Body of pancreas (tissue), 4 donors: ENCODE measurements at regions not wholly inside any gene's neighbourhood (a gene's known extent, or its start where the extent isn't known, plus 50 kb on each side); places are given as distances from the start of the nearest gene placed in this dataset.

Experiments used
- ATAC-seq: fragments of 150-250 bp; one replicate; pipeline ENCODE4 v1.9.1; 2016
- DNase-seq, 4 donors: peaks; one replicate each; pipeline ENCODE4 v3.0.0-alpha.2; 2019
- H3K27ac ChIP-seq, 4 donors: fragments of 200-600 bp; sonication (generic); 1 replicate in 3 of 4; 2 replicates in 1 of 4; pipeline versions ENCODE4 v1.5.1 to v1.6.1; 2016 to 2019; ENCODE audit warnings: mild to moderate bottlenecking in 1 of 4, mixed read lengths in 1 of 4, moderate library complexity in 1 of 4
- H3K27me3 ChIP-seq, 2 donors: fragments of 200-600 bp; sonication (generic); one replicate each; pipeline ENCODE4 v1.6.0; 2016; ENCODE audit warnings: mild to moderate bottlenecking in 1 of 2
- H3K36me3 ChIP-seq, 2 donors: fragments of 200-600 bp; sonication (generic); replicated peaks in 1 of 2; 2 replicates each; pipeline ENCODE4 v1.5.1; 2016; ENCODE audit warnings: low read depth in 2 of 2; ENCODE audit not compliant: insufficient read depth in 1 of 2
- H3K4me1 ChIP-seq: fragments of 200-600 bp; sonication (generic); one replicate; pipeline ENCODE4 v1.6.0; 2016
- H3K4me3 ChIP-seq, 2 donors: fragments of 200-600 bp; sonication (generic); 1 replicate in 1 of 2; 2 replicates in 1 of 2; pipeline ENCODE4 v1.5.1; 2016 to 2019
- H3K9me3 ChIP-seq, 3 donors: fragments of 200-600 bp; sonication (generic); 1 replicate in 2 of 3; 2 replicates in 1 of 3; pipeline ENCODE4 v1.5.1; 2016
- CTCF ChIP-seq, 7 experiments: fragments of 450-650 bp in 4 of 7; fragments of 200-600 bp in 3 of 7; sonication (generic) in 3 of 7; IDR thresholded peaks; one replicate each; pipeline ENCODE4 v1.5.1; 2016 to 2019; ENCODE audit warnings: antibody characterized with exemption in 7 of 7
- POLR2A ChIP-seq, 3 donors: fragments of 450-650 bp; IDR thresholded peaks; one replicate each; pipeline ENCODE4 v1.6.1; 2016; ENCODE audit warnings: antibody characterized with exemption in 3 of 3, mild to moderate bottlenecking in 2 of 3
- WGBS, 2 donors: methylation state at CpG; one replicate each; pipeline ENCODE4 v1.1.5; 2017; 5-methylcytosine and 5-hydroxymethylcytosine counted together
- intact Hi-C: fragments of 100-400 bp; cut with DNase I; formaldehyde crosslinking; loops from one replicate; pipeline ENCODE4 v1.15.1; 2023

- no peak for ATAC-seq
- Histone ChIP-seq H3K4me3 (no peak overlapping the region), H3K36me3 (no peaks in the 10 kb centered on the region), H3K27me3 (no peaks in the 10 kb centered on the region), H3K9me3 (no peaks in the 10 kb centered on the region), H3K4me1 (no peaks in the 10 kb centered on the region), H3K27ac (no peak overlapping the region)
- DNase-seq: no peak
- no peak for TF ChIP-seq POLR2A (IDR thresholded peaks at IDR 0.05)
- TF ChIP-seq CTCF (IDR thresholded peaks at IDR 0.05): no peak
- 63 to 68% methylated on average over 1 of the region's 1 CpG for WGBS, 2 donors
- intact Hi-C loops: no loop called here
Measured at GRCh38 chr4:126144543-126145237, 829.9 kb downstream of the FAT4 start.

- Histone ChIP-seq H3K36me3 (no peaks in the 10 kb centered on the region), H3K9me3 (no peaks in the 10 kb centered on the region), H3K27me3 (no peaks in the 10 kb centered on the region), H3K27ac (no peak overlapping the region), H3K4me1 (no peaks in the 10 kb centered on the region), H3K4me3 (no peak overlapping the region)
- intact Hi-C loops: no loop called here
- TF ChIP-seq CTCF (IDR thresholded peaks at IDR 0.05) (no peak), POLR2A (IDR thresholded peaks at IDR 0.05) (no peak)
- WGBS, 2 donors: 31 to 54% methylated on average over 1 of the region's 1 CpG
- no peak for DNase-seq
- no peak for ATAC-seq
Measured at GRCh38 chr4:126168484-126168883, 853.7 kb downstream of the FAT4 start.

GRCh38 chr4:126172126-126172525 lies 857.4 kb downstream of the FAT4 start:
- intact Hi-C loops: no loop called here
- no peaks in the 10 kb centered on the region for H3K27me3 ChIP-seq
- 50 to 54% methylated on average over 1 of the region's 1 CpG for WGBS, 2 donors
- DNase-seq (no peak), ATAC-seq (no peak)
- no peaks in the 10 kb centered on the region for H3K36me3 ChIP-seq
- H3K4me1 ChIP-seq: no peaks in the 10 kb centered on the region
- H3K9me3 ChIP-seq: no peaks in the 10 kb centered on the region
- H3K27ac ChIP-seq: no peak overlapping the region
- TF ChIP-seq CTCF (IDR thresholded peaks at IDR 0.05) (no peak), POLR2A (IDR thresholded peaks at IDR 0.05) (no peak)
- no peak overlapping the region for H3K4me3 ChIP-seq

GRCh38 chr4:126174627-126175026 lies 859.9 kb downstream of the FAT4 start:
- WGBS, 2 donors: 83 to 89% methylated on average over 2 of the region's 2 CpGs
- DNase-seq (no peak), ATAC-seq (no peak)
- Histone ChIP-seq H3K27me3 (no peaks in the 10 kb centered on the region), H3K27ac (no peak overlapping the region), H3K4me1 (no peaks in the 10 kb centered on the region), H3K36me3 (no peaks in the 10 kb centered on the region), H3K9me3 (no peaks in the 10 kb centered on the region), H3K4me3 (no peak overlapping the region)
- no peak for TF ChIP-seq CTCF (IDR thresholded peaks at IDR 0.05)
- TF ChIP-seq POLR2A (IDR thresholded peaks at IDR 0.05): no peak
- intact Hi-C loops: no loop called here

- Histone ChIP-seq H3K4me3 (no peak overlapping the region), H3K27ac (no peak overlapping the region), H3K36me3 (no peaks in the 10 kb centered on the region), H3K4me1 (no peaks in the 10 kb centered on the region), H3K9me3 (no peaks in the 10 kb centered on the region), H3K27me3 (no peaks in the 10 kb centered on the region)
- no peak for DNase-seq
- no peak for ATAC-seq
- TF ChIP-seq CTCF (IDR thresholded peaks at IDR 0.05): no peak
- no peak for TF ChIP-seq POLR2A (IDR thresholded peaks at IDR 0.05)
- intact Hi-C loops: no loop called here
Measured at GRCh38 chr4:126180642-126181041, 865.9 kb downstream of the FAT4 start.
